Thoracic aorta (tissue), 2 donors: ENCODE measurements at regions not wholly inside any gene's neighbourhood (a gene's known extent, or its start where the extent isn't known, plus 50 kb on each side); places are given as distances from the start of the nearest gene placed in this dataset.

Source experiments
- ATAC-seq: fragments of 150-250 bp; one replicate; pipeline ENCODE4 v1.8.0; 2017; ENCODE audit warnings: low read depth; ENCODE audit not compliant: insufficient number of reproducible peaks, low FRiP score
- DNase-seq: peaks from one replicate; pipeline ENCODE4 v3.0.0-alpha.2; 2020; ENCODE audit warnings: low spot score
- H3K27ac ChIP-seq, 2 donors: fragments of 200-600 bp; sonication (generic); 1 replicate in 1 of 2; 2 replicates in 1 of 2; pipeline ENCODE4 v1.5.1; 2016; ENCODE audit warnings: mild to moderate bottlenecking in 2 of 2, moderate library complexity in 2 of 2
- H3K27me3 ChIP-seq: fragments of 200-600 bp; sonication (generic); replicated peaks from 2 replicates; pipeline ENCODE4 v1.6.0; 2016; ENCODE audit warnings: mild to moderate bottlenecking; ENCODE audit not compliant: insufficient read depth
- H3K36me3 ChIP-seq: fragments of 200-600 bp; sonication (generic); one replicate; pipeline ENCODE4 v1.5.1; 2016
- H3K4me1 ChIP-seq, 2 donors: fragments of 200-600 bp; sonication (generic); 1 replicate in 1 of 2; 2 replicates in 1 of 2; pipeline versions ENCODE4 v1.5.1 to v1.6.0; 2016; ENCODE audit warnings: low read depth in 2 of 2, mild to moderate bottlenecking in 1 of 2; ENCODE audit not compliant: control insufficient read depth in 1 of 2
- H3K4me3 ChIP-seq: fragments of 200-600 bp; sonication (generic); 2 replicates; pipeline ENCODE4 v1.5.1; 2016; ENCODE audit warnings: mild to moderate bottlenecking
- H3K9me3 ChIP-seq: fragments of 200-600 bp; sonication (generic); 2 replicates; pipeline ENCODE4 v1.5.1; 2016
- TF ChIP-seq, protein P1 (sequence below): fragments of 200-600 bp; sonication (generic); IDR thresholded peaks from one replicate; pipeline ENCODE4 v1.5.1; 2019; ENCODE audit warnings: antibody characterized with exemption

- no peak overlapping the region for H3K27ac ChIP-seq
Observed at GRCh38 chr10:59580026-59580863, 129.4 kb downstream of the SLC16A9 start.

GRCh38 chr10:59578741-59579140, 130.9 kb downstream of the SLC16A9 start:
- no peaks in the 10 kb centered on the region for H3K27me3 ChIP-seq
- H3K4me3 ChIP-seq: no peak overlapping the region
- DNase-seq (no peak), ATAC-seq (no peak)
- H3K9me3 ChIP-seq: no peaks in the 10 kb centered on the region
- no peak overlapping the region for H3K27ac ChIP-seq
- TF ChIP-seq, protein P1, sequence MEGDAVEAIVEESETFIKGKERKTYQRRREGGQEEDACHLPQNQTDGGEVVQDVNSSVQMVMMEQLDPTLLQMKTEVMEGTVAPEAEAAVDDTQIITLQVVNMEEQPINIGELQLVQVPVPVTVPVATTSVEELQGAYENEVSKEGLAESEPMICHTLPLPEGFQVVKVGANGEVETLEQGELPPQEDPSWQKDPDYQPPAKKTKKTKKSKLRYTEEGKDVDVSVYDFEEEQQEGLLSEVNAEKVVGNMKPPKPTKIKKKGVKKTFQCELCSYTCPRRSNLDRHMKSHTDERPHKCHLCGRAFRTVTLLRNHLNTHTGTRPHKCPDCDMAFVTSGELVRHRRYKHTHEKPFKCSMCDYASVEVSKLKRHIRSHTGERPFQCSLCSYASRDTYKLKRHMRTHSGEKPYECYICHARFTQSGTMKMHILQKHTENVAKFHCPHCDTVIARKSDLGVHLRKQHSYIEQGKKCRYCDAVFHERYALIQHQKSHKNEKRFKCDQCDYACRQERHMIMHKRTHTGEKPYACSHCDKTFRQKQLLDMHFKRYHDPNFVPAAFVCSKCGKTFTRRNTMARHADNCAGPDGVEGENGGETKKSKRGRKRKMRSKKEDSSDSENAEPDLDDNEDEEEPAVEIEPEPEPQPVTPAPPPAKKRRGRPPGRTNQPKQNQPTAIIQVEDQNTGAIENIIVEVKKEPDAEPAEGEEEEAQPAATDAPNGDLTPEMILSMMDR: no peak
- H3K4me1 ChIP-seq: no peaks in the 10 kb centered on the region
- no peaks in the 10 kb centered on the region for H3K36me3 ChIP-seq

More at GRCh38 chr10:59580026-59580863, 129.4 kb downstream of the SLC16A9 start:
- TF ChIP-seq, protein P1: no peak
- no peaks in the 10 kb centered on the region for H3K4me1 ChIP-seq
- no peaks in the 10 kb centered on the region for H3K27me3 ChIP-seq
- H3K36me3 ChIP-seq: no peaks in the 10 kb centered on the region
- ATAC-seq (no peak), DNase-seq (no peak)
- no peak overlapping the region for H3K4me3 ChIP-seq
- H3K9me3 ChIP-seq: no peaks in the 10 kb centered on the region

- TF ChIP-seq, protein P1: no peak
- Histone ChIP-seq H3K27ac (no peak overlapping the region), H3K36me3 (no peaks in the 10 kb centered on the region), H3K27me3 (no peaks in the 10 kb centered on the region), H3K9me3 (no peaks in the 10 kb centered on the region), H3K4me3 (no peak overlapping the region), H3K4me1 (no peaks in the 10 kb centered on the region)
- ATAC-seq (no peak), DNase-seq (no peak)
Observed at GRCh38 chr10:59577984-59578383, 131.7 kb downstream of the SLC16A9 start.

GRCh38 chr10:59575269-59575668, 134.4 kb downstream of the SLC16A9 start:
- no peak overlapping the region for H3K4me3 ChIP-seq
- H3K27me3 ChIP-seq: no peaks in the 10 kb centered on the region
- no peaks in the 10 kb centered on the region for H3K9me3 ChIP-seq
- ATAC-seq (no peak), DNase-seq (no peak)
- H3K27ac ChIP-seq: no peak overlapping the region
- no peaks in the 10 kb centered on the region for H3K36me3 ChIP-seq
- H3K4me1 ChIP-seq: no peaks in the 10 kb centered on the region
- TF ChIP-seq, protein P1: no peak

- Histone ChIP-seq H3K4me1 (no peaks in the 10 kb centered on the region), H3K27ac (no peak overlapping the region), H3K4me3 (no peak overlapping the region), H3K36me3 (no peaks in the 10 kb centered on the region), H3K9me3 (no peaks in the 10 kb centered on the region), H3K27me3 (no peaks in the 10 kb centered on the region)
- ATAC-seq (no peak), DNase-seq (no peak)
- TF ChIP-seq, protein P1: no peak
Observed at GRCh38 chr10:59563531-59563930, 146.1 kb downstream of the SLC16A9 start.
